ENCODE measurements at regions not wholly inside any gene's neighbourhood (a gene's known extent, or its start where the extent isn't known, plus 50 kb on each side); places are given as distances from the start of the nearest gene placed in this dataset.

- TF ChIP-seq CTCF (IDR thresholded peaks at IDR 0.05; ENCODE audit: insufficient read depth, low read length, poor library complexity, severe bottlenecking) = no peak
- H3K36me3 ChIP-seq (ENCODE audit: control insufficient read depth, insufficient read depth, low read length) = no peaks in the 10 kb centered on the region
- DNase-seq (ENCODE audit: low read depth) = no peak
- H3K27me3 ChIP-seq (ENCODE audit: control insufficient read depth, insufficient read depth, low read length) = peaks cover 7% of the 10 kb centered on the region
- no peak overlapping the region for H3K4me3 ChIP-seq (ENCODE audit: low read depth, low read length)
These were observed 484.5 kb upstream of the ZMIZ1 start for GRCh38 chr10:78584266-78584665.

GRCh38 chr10:78584681-78585080 is 484.1 kb upstream of the ZMIZ1 start:
- peaks cover 7% of the 10 kb centered on the region for H3K27me3 ChIP-seq (ENCODE audit: control insufficient read depth, insufficient read depth, low read length)
- no peak overlapping the region for H3K4me3 ChIP-seq (ENCODE audit: low read depth, low read length)
- DNase-seq (ENCODE audit: low read depth) = no peak
- no peaks in the 10 kb centered on the region for H3K36me3 ChIP-seq (ENCODE audit: control insufficient read depth, insufficient read depth, low read length)
- TF ChIP-seq CTCF (IDR thresholded peaks at IDR 0.05; ENCODE audit: insufficient read depth, low read length, poor library complexity, severe bottlenecking) = no peak

- DNase-seq (ENCODE audit: low read depth) = no peak
- peaks cover 7% of the 10 kb centered on the region for H3K27me3 ChIP-seq (ENCODE audit: control insufficient read depth, insufficient read depth, low read length)
- no peak for TF ChIP-seq CTCF (IDR thresholded peaks at IDR 0.05; ENCODE audit: insufficient read depth, low read length, poor library complexity, severe bottlenecking)
- no peaks in the 10 kb centered on the region for H3K36me3 ChIP-seq (ENCODE audit: control insufficient read depth, insufficient read depth, low read length)
- H3K4me3 ChIP-seq (ENCODE audit: low read depth, low read length) = no peak overlapping the region
These were observed 482.8 kb upstream of the ZMIZ1 start for GRCh38 chr10:78585952-78586351.

GRCh38 chr10:78588194-78588811 is 480.5 kb upstream of the ZMIZ1 start:
- Histone ChIP-seq H3K4me3 (ENCODE audit: low read depth, low read length) (no peak overlapping the region), H3K36me3 (ENCODE audit: control insufficient read depth, insufficient read depth, low read length) (no peaks in the 10 kb centered on the region), H3K27me3 (ENCODE audit: control insufficient read depth, insufficient read depth, low read length) (peaks cover 7% of the 10 kb centered on the region)
- DNase-seq (ENCODE audit: low read depth) = no peak
- no peak for TF ChIP-seq CTCF (IDR thresholded peaks at IDR 0.05; ENCODE audit: insufficient read depth, low read length, poor library complexity, severe bottlenecking)

- Histone ChIP-seq H3K36me3 (ENCODE audit: control insufficient read depth, insufficient read depth, low read length) (no peaks in the 10 kb centered on the region), H3K4me3 (ENCODE audit: low read depth, low read length) (no peak overlapping the region), H3K27me3 (ENCODE audit: control insufficient read depth, insufficient read depth, low read length) (no peaks in the 10 kb centered on the region)
- DNase-seq (ENCODE audit: low read depth) = no peak
- no peak for TF ChIP-seq CTCF (IDR thresholded peaks at IDR 0.05; ENCODE audit: insufficient read depth, low read length, poor library complexity, severe bottlenecking)
These were observed 479.1 kb upstream of the ZMIZ1 start for GRCh38 chr10:78589687-78590086.

- TF ChIP-seq CTCF (IDR thresholded peaks at IDR 0.05; ENCODE audit: insufficient read depth, low read length, poor library complexity, severe bottlenecking) = no peak
- DNase-seq (ENCODE audit: low read depth) = no peak
- Histone ChIP-seq H3K36me3 (ENCODE audit: control insufficient read depth, insufficient read depth, low read length) (no peaks in the 10 kb centered on the region), H3K27me3 (ENCODE audit: control insufficient read depth, insufficient read depth, low read length) (no peaks in the 10 kb centered on the region), H3K4me3 (ENCODE audit: low read depth, low read length) (no peak overlapping the region)
These were observed 477.7 kb upstream of the ZMIZ1 start for GRCh38 chr10:78591066-78591465.
